ENCODE measurements at regions not wholly inside any gene's neighbourhood (a gene's known extent, or its start where the extent isn't known, plus 50 kb on each side); places are given as distances from the start of the nearest gene placed in this dataset.

DNA sequence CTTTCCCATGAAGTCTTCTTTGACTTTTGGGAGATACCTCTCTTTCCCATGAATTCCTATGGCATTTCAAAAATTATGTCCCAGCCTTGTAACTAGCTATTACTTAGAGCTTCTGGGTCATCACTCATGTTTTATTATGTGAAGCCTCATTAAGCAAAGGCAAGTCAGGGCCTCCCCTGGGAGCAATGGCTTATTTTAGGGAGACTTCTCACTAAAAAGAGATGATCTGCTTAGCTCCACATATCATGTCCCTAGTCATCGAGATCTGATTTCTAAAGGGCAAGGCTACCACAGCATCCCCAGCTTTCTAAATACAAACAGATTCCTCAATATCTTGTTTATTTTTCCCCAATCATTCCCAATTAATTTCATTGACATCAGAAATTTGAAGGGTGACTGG is 154.0 kb upstream of the MANEA start:
- TF ChIP-seq EZH2 (IDR thresholded peaks at IDR 0.05; ENCODE audit: borderline replicate concordance, low read length), result no peak
- TF ChIP-seq CTCF (IDR thresholded peaks at IDR 0.05; ENCODE audit: low read length), result no peak
